Kidney (tissue), 13 donors: ENCODE measurements at regions not wholly inside any gene's neighbourhood (a gene's known extent, or its start where the extent isn't known, plus 50 kb on each side); places are given as distances from the start of the nearest gene placed in this dataset.

ENCODE experiments used
- DNase-seq, 5 donors: peaks; one replicate each; pipeline ENCODE4 v3.0.0-alpha.2; 2013 to 2020
- FAIRE-seq: peaks from 2 replicates; lab custom pipeline; 2012; peaks lifted over from hg19 to GRCh38; lab: Jason Lieb, UNC
- H3K27ac ChIP-seq, 2 donors: one replicate each; pipeline ENCODE4 v1.7.0; 2013; ENCODE audit warnings: low read depth in 2 of 2, low read length in 2 of 2, inconsistent platforms in 1 of 2
- H3K27me3 ChIP-seq: one replicate; pipeline ENCODE4 v1.7.1; 2013; ENCODE audit warnings: low read length, inconsistent platforms; ENCODE audit not compliant: control insufficient read depth, insufficient read depth
- H3K36me3 ChIP-seq, 3 donors: one replicate each; pipeline versions ENCODE4 v1.7.0 to v1.7.1; 2013; ENCODE audit warnings: low read length in 3 of 3, control low read depth in 1 of 3, inconsistent platforms in 1 of 3; ENCODE audit not compliant: insufficient read depth in 3 of 3, control insufficient read depth in 2 of 3
- H3K4me1 ChIP-seq, 3 donors: one replicate each; pipeline versions ENCODE4 v1.7.0 to v1.7.1; 2013; ENCODE audit warnings: low read length in 3 of 3, inconsistent platforms in 1 of 3, low read depth in 1 of 3; ENCODE audit not compliant: control insufficient read depth in 2 of 3, insufficient read depth in 2 of 3
- H3K4me3 ChIP-seq, 3 donors: one replicate each; pipeline versions ENCODE4 v1.7.0 to v1.8.1; 2013; ENCODE audit warnings: low read length in 3 of 3, control low read depth in 1 of 3, inconsistent platforms in 1 of 3
- H3K9ac ChIP-seq, 3 donors: one replicate each; pipeline versions ENCODE4 v1.7.0 to v1.7.1; 2013; ENCODE audit warnings: low read length in 3 of 3, control low read depth in 1 of 3, inconsistent platforms in 1 of 3
- H3K9me3 ChIP-seq, 3 donors: one replicate each; pipeline versions ENCODE4 v1.7.0 to v1.7.1; 2013; ENCODE audit warnings: low read length in 3 of 3, control low read depth in 1 of 3, inconsistent platforms in 1 of 3; ENCODE audit not compliant: control insufficient read depth in 2 of 3, insufficient read depth in 1 of 3
- intact Hi-C: fragments of 100-400 bp; cut with DNase I; formaldehyde crosslinking; loops from one replicate; pipeline ENCODE4 v1.11.1; 2022
- TF ChIP-seq, protein P1 (sequence below): IDR thresholded peaks from 3 replicates; pipeline ENCODE4 v1.5.1; 2012; ENCODE audit warnings: mild to moderate bottlenecking, moderate library complexity, borderline replicate concordance; ENCODE audit not compliant: insufficient read depth; ENCODE audit errors: extremely low read depth
- donor health status: control.
- donor health status: control.
- donor health status: control.
- donor health status: control.
- donor health status: control.
- donor health status: DM: yes; HTN: yes; CAD: no.
- donor health status: Normal renal cell carcinoma (clear cell type).

DNA sequence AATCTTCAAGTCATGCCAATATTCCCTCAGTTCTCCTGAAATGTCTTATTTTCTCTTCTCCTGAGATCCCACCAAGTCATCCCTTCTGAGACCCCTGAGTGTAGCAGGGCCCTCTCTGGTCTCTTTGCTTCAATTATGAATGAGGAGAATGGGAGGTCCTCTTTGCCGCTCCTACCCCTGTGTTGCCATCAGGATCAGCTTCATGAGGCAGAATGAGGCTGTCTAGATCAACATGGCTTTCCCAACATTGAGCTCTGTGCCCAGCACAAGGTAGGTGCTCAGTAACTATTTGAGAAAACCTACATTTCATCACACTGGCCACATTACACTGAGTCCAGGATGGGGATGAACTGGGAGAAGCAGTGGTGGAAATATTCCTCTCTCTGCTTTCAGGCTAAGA lies 107.2 kb downstream of the ZNF280B start:
- TF ChIP-seq, protein P1, sequence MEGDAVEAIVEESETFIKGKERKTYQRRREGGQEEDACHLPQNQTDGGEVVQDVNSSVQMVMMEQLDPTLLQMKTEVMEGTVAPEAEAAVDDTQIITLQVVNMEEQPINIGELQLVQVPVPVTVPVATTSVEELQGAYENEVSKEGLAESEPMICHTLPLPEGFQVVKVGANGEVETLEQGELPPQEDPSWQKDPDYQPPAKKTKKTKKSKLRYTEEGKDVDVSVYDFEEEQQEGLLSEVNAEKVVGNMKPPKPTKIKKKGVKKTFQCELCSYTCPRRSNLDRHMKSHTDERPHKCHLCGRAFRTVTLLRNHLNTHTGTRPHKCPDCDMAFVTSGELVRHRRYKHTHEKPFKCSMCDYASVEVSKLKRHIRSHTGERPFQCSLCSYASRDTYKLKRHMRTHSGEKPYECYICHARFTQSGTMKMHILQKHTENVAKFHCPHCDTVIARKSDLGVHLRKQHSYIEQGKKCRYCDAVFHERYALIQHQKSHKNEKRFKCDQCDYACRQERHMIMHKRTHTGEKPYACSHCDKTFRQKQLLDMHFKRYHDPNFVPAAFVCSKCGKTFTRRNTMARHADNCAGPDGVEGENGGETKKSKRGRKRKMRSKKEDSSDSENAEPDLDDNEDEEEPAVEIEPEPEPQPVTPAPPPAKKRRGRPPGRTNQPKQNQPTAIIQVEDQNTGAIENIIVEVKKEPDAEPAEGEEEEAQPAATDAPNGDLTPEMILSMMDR, result no peak
- Histone ChIP-seq H3K36me3 (no peaks in the 10 kb centered on the region), H3K4me3 (no peak overlapping the region), H3K4me1 (no peaks in the 10 kb centered on the region), H3K9me3 (no peaks in the 10 kb centered on the region), H3K9ac (no peak overlapping the region), H3K27ac (no peak overlapping the region), H3K27me3 (no peaks in the 10 kb centered on the region)
- DNase-seq (no peak), FAIRE-seq (no peak)
- intact Hi-C loops, result no loop called here

DNA sequence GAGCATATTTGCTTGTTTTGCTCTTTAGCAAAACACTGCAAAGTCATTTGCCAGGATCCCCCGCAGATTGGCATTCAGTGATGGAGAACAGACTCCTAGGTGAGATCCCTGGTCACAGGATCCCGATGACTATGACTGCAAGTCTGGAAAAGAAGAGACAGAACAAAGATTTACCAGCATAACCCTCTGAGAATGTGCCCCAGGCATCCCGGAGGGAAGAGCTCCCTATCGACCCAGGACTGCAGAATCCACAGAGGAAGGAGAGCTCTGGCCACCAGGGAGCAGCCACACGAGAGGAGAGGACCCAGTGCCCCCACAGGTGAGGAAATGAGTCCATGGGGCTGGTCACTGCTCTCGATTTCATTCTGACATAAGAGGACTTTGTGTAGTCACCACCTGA lies 105.2 kb downstream of the ZNF280B start:
- DNase-seq (no peak), FAIRE-seq (no peak)
- Histone ChIP-seq H3K27ac (no peak overlapping the region), H3K27me3 (no peaks in the 10 kb centered on the region), H3K36me3 (no peaks in the 10 kb centered on the region), H3K4me3 (no peak overlapping the region), H3K9me3 (no peaks in the 10 kb centered on the region), H3K4me1 (no peaks in the 10 kb centered on the region), H3K9ac (no peak overlapping the region)
- TF ChIP-seq, protein P1, result no peak
- intact Hi-C loops, result no loop called here

DNA sequence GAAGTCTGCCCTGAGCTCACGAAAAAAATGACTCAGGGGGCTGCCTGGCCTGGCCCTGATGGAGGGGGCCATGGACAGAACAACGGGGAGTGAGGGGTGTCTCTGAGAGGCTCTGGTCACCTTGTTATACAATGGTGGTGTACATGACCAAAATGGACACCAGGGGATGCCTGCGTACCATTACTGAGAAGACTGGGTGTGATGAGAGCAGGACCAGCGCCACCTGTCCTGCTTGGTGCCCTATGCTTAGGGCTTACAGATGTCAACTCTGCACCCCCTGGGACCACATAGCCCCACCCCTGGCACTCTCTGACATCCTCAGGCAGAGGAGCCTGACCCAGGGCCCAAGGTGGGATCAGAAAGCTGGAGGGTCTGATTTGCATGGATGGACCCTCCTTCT lies 104.8 kb downstream of the ZNF280B start:
- no peaks in the 10 kb centered on the region for H3K36me3 ChIP-seq
- H3K9ac ChIP-seq, result no peak overlapping the region
- DNase-seq (no peak), FAIRE-seq (no peak)
- no peak overlapping the region for H3K4me3 ChIP-seq
- H3K4me1 ChIP-seq, result no peaks in the 10 kb centered on the region
- no peak overlapping the region for H3K27ac ChIP-seq
- no peaks in the 10 kb centered on the region for H3K9me3 ChIP-seq
- TF ChIP-seq, protein P1, result no peak
- no peaks in the 10 kb centered on the region for H3K27me3 ChIP-seq
- intact Hi-C loops, result no loop called here

DNA sequence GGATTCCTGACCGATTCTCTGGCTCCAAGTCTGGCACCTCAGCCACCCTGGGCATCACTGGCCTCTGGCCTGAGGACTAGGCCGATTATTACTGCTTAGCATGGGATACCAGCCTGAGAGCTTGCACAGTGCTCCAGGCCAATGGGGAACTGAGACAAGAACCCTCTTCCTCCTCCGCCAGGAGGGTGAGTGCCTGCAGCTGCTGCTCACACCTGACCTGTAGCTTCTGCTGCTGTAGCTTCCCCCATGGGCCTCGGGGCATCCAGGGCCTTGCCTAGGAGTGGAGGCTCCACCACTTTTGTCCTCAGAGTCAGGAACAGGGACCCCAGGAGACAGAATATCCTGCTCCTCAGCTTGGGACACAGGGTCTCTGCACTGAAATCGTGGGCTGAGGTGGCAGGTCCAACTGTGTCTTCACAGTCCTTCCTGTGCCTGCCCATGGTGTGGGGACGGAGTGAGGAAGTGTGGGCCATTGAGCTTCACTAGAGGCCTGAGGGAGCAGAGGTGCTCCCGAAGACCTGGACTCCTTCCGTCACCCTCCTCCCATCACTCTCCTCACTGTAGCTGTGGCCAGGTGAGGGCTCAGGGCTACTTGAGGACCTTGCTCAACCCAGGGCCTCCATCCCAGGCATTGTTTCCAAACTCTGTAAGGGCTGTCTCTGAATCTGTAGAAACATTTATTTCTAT lies 103.8 kb downstream of the ZNF280B start:
- DNase-seq, result no peak
- no peaks in the 10 kb centered on the region for H3K36me3 ChIP-seq
- no peak overlapping the region for H3K27ac ChIP-seq
- TF ChIP-seq, protein P1, result no peak
- FAIRE-seq, result no peak
- H3K9ac ChIP-seq, result no peak overlapping the region
- no peaks in the 10 kb centered on the region for H3K9me3 ChIP-seq
- H3K4me3 ChIP-seq, result no peak overlapping the region
- H3K4me1 ChIP-seq, result no peaks in the 10 kb centered on the region
- no peaks in the 10 kb centered on the region for H3K27me3 ChIP-seq
- intact Hi-C loops, result no loop called here
